Left lobe of liver (tissue), 2 donors: ENCODE measurements at regions not wholly inside any gene's neighbourhood (a gene's known extent, or its start where the extent isn't known, plus 50 kb on each side); places are given as distances from the start of the nearest gene placed in this dataset.
"Not testable (repeated sequence)": the region's sequence is repeated elsewhere in the genome, so short reads cannot be mapped to it uniquely, and the experiment has no call there.

Source experiments
- ATAC-seq: fragments of 200-7000 bp; cut with Tn5 transposase; one replicate; pipeline ENCODE4 v1.9.1; 2020; ENCODE audit warnings: mild to moderate bottlenecking, moderate library complexity
- DNase-seq: peaks from one replicate; pipeline ENCODE4 v3.0.0-alpha.2; 2020; ENCODE audit warnings: low spot score
- donor health status: DM: no; HTN: no; CAD: no; lungs with moderate emphysema.
- donor health status: DM: no; HTN: yes; CAD: no.

DNA sequence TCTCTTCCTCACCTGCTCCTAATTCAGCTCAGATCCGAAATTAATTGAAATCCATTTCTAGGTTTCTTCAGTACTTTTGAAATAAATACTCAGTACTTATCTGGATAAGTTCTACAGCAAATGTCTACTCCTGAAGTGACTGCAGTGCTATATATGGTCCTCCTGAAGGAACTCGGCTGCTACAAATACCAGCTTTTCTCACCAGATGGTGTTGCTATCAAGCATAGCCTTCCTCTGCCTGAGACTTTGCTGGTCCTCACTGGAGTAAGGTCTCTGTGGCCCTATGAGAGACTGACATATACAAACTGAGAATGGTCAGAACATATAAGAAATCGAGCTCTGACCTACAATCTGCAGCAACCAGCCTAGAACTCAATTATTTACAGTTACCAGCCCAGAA, 161.6 kb downstream of the NDFIP2 start:
- ATAC-seq (no peak), DNase-seq (no peak)

DNA sequence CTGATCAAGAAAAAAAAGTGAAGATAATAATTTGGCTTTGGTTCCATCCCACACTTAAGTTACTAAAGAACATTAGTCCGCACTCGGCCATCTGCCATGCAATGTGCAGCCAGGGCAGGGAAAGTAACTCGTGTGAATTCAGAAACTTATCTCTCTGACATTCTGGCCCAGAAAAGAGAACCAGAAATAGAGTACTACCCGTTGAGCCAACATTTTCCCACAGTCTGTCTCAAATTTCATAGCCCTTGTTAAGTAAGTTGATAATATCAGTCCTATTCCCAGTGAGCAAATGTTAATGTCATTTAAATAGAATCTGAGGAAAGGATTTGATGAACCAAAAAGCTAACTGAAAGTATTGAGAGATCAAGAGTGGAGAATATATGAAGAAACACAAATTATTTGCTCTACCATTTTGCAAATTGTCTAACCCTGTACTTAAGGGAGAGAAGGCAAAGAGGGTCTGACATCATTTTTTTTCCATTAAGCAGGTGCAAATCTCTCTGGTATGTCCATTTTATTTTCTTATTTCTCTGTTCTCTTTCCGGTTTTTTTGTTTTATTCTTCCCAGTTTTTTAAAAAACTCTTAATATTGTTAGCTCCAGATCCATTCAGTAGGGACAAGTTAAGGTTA, 156.3 kb downstream of the NDFIP2 start:
- ATAC-seq: no peak
- DNase-seq: no peak

DNA sequence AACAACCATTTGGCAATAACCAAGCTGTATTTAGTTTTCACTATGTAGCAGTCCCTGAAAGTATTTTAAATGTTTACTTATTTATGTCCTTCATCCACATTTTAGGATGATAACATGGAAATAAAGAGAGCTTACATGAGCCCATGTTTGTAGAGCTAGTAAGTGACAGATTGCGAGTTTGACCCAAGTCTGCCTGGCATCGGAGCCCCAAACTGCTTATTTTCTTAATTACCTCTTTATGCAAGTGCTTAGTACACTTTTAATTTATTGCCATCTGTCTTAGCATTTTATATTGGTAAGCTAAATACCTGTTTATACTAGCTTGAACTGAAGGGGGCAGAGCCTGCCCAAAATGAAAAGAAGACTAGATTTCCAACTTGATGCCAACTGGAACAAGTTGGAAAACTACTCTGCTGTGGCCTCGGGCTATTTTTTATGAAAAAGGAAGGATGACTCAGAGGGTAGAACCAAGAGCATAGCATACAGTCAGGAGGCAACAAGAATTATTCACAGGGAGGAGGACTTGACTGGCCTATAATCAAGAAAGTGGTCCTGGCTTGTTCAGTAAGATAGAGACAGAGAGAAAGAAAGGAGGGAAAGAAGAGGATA, 150.2 kb downstream of the NDFIP2 start:
- DNase-seq (no peak), ATAC-seq (no peak)

DNA sequence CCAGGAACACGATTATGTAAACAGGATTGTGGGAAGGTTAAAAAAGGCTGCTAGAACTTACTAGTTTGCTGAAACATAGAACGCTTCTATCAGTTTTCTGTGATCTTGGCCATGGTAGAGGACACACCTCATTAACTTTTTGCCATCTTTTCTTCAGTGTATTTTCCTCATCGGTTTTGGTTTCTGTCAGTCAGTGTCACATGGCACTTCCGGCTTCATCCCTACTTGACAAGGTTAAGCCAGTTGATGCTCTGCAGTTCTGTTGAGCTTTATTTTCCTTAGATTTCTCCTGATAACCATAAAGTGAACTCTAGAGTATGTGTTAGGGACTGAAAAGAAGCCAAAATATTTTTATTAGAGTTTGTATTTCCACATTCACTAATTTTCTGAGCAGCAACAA, 147.5 kb downstream of the NDFIP2 start:
- DNase-seq (no peak), ATAC-seq (no peak)

DNA sequence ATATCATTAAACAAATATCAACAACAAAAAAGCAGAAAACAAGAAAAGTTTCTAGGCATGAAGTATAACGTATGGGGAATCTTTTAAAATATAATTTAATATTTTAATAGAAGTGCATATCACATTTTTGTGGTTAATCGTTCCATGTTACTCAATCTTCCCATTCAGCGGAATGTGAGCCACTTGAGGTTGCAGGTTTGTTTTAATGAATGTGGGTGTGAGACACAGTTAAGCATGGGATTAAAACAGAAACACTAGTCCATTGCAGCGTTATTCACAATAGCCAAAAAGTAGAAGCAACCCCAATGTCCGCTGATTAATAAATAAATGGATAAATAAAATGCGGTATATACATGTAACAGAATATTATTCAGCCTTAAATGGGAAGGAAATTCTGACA, 146.0 kb downstream of the NDFIP2 start:
- no peak for DNase-seq
- ATAC-seq: no peak

DNA sequence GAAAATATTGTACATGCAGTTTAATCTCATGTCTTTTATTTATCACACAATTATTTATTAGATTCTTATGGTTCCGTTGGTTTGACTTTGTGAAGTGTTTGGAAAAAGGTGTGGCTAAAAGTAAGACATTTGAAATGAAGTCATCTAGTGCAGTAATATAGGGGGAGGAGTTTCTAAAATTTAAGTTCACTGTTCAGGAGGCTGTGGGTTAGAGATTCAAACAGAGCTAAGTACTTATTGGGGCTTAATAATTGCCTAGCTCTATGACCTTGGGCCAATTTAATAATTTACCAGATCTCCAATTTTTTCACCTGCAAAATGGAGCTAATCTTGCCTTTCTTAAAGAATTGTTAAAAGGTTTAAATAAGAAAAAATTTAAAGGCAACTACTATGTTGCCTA, 144.6 kb downstream of the NDFIP2 start:
- DNase-seq (no peak), ATAC-seq (no peak)

DNA sequence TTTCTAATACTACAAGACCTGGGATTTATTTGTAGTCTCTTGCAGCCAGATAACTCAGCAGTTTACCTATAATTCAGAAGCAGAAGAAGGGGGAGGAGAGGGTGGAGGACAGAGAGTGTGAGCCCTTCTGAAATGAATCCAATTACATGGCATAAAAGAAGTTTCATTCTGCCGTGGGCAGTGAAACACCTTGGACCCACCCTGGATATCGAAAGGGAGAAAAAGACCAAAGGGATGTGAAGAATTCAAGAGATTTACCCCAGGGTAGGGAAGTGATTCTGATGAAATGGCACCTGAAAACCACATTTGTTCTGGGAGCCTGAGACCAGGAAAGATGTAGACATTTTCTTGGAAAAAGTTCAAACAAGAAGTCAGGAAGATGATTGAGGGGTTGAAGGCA, 140.9 kb downstream of the NDFIP2 start:
- no peak for DNase-seq
- no peak for ATAC-seq

DNA sequence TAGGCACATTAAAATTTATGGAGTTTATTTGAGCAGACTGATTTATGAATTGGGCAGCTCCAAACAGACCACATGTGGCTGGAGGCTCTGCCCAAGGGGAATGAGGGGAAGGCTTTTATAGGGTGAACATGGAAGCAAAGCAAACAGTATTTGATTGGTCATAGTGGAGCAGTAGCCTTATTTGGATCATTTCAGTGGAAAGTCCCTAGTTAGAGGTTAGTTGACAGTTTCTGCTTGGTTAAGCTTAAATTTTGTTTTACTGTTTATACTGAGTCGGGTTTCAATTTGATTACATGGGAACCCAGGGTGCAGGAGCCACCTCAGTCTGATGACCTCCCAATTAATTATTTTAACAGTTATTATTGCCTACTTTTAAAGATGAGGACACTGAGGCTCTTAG, 140.5 kb downstream of the NDFIP2 start:
- ATAC-seq: no peak
- no peak for DNase-seq

DNA sequence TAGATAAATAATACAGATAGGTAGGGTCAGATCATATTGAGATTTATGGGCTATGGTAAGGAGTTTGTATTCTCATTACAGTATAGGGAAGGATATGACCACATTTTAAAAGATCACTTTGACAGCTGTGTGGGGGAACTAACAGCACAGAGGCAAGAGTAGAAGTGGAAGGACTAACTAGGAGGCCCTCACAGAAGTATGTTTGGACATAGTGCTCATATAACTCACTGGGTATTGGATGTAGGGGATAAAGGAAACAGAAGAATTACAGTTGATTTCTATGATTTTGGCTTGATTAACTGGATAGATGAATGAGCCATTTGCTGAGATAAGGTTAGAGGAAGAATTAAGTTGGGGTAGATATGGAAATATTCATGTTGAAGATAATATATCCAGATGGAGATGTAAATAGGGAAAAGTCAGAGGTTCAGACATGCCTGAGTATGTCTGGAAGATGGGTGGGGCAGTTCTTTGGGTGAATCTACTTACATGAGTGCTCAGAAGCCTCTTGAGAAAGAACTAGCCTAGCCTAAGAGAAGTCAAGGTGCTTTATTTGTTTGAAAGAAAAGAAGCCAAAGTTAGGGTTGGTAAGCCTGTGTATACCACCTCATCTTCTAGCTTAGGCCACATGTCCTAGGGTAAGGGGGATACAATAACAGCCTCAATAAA, 133.4 kb downstream of the NDFIP2 start:
- no peak for ATAC-seq

DNA sequence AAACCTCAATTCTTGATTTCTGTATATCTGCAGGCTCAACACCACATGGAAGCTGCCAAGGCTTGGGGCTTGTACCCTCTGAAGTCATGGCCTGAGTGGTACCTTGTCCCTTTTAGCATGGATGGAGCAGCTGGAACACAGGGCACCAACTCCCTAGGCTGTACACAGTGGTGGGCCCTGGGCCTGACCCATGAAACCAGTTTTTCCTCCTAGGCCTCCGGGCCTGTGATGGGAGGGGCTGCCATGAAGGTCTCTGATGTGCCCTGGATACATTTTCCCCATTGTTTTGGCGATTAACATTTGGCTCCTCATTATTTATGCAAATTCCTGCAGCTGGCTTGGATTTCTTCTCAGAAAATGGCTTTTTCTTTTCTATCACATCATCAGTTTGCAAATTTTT, 131.6 kb downstream of the NDFIP2 start:
- DNase-seq: no peak
- no peak for ATAC-seq

More for the DNA sequence above, 133.4 kb downstream of the NDFIP2 start:
- DNase-seq: no peak

DNA sequence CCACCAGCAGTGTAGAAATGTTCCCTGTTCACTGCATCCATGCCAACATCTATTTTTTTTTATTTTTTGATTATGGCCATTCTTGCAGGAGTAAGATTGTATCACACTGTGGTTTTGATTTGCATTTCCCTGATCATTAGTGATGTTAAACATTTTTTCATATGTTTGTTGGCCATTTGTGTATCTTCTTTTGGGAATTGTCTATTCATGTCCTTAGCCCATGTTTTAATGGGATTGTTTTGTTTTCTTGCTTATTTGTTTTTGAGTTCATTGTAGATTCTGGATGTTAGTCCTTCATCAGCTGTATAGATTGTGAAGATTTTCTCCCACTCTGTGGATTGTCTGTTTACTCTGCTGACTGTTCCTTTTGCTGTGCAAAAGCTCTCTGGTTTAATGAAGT, 126.9 kb downstream of the NDFIP2 start:
- ATAC-seq, DNase-seq: not testable (repeated sequence)
